G401 (cell line): ENCODE measurements at regions not wholly inside any gene's neighbourhood (a gene's known extent, or its start where the extent isn't known, plus 50 kb on each side); places are given as distances from the start of the nearest gene placed in this dataset.
"Not testable (repeated sequence)": the region's sequence is repeated elsewhere in the genome, so short reads cannot be mapped to it uniquely, and the experiment has no call there.

Source experiments
- DNase-seq: peaks from one replicate; pipeline ENCODE4 v3.0.0-alpha.2; 2015; ENCODE audit warnings: low spot score
- in situ Hi-C: cut with HindIII; loops from 2 replicates; pipeline ENCODE4 v1.10.0; 2016; ENCODE audit warnings: low sequenced_read_pairs, mixed read lengths

GRCh38 chr12:3416670-3417069 is 74.3 kb upstream of the PRMT8 start:
- in situ Hi-C loops: no loop called here

DNA sequence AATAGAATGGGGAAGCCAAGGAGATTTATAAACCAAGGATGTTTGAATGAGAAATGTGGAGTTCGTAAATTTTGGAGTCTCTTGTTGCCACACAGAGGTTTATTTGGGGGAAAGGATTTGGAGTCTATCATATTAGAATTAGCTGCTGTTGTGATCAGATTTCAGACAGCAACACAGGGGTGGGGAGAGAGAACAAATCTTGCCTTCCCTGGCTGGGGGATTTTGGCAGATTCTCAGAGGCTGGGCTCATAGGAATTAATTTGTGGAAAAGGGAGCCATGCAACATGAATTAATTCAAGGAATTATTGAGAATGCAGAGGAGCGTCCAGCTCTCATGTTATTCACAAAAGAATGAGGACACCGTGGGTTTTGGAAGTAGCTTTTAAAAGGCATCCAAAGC is 73.9 kb upstream of the PRMT8 start:
- DNase-seq: no peak

More at GRCh38 chr12:3416670-3417069, 74.3 kb upstream of the PRMT8 start:
- DNase-seq: no peak

DNA sequence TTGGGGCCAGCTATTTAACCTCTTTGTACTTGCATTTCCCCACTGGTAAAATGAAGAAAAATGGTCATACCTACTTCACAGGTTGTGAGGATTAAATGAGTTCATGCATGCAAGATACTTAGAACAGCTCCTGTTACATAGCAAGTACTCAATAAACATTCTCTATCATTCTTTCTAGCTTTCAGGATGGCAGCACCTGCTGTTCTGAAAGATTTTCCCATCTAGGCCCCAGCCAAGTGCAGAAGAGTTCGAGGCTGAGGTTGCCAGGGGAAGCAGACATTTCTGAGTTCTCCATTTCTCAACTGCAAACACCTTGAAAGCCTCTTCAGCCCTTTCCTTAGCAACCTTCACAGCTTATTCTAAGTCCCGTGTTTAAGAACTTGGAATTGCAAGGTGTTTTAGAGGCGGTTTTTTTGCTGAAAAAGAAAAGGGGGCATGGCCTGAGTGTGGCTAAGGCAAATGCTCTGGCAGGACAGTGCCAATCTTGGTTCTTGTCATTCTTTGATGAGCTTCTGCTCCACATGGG is 73.0 kb upstream of the PRMT8 start:
- in situ Hi-C loops: no loop called here
- DNase-seq: no peak

More for the DNA sequence above, 73.9 kb upstream of the PRMT8 start:
- in situ Hi-C loops: no loop called here

DNA sequence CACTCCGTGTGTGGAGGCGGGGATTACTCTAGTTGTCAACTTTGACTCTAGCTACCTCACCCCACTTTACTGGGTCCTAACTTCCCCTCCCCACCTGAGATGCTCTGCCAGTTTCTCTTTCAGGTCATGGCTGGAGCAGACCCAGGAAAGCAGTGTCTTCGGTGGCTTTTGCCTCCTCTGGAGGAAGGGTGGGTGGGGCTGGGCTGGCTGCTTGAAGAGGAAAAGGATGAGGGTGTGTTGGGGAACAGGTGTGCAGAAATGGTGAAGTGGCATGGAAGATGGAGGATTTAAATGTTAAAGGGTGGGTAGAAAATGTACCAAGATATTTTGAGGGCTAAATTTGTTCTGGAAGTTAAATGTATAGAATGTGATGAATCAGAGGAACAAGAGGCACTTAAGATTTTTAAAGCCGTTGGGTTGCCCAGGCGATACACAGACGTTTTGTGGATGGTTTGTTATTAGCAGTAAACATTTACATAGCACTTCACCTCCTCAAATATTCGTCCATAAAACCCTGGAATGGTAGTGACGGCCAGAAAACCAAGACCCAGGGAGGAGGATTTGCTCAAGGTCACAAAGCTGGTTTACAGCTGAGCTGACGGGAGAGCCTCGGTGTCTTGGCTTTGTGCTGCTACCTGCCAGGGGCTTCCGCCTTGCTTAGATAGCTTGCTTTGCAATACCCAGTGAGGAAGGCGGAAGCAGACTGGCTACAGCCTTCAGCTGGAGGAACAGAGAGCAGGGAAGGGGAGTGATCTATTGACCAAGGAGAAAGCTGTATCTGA is 72.2 kb upstream of the PRMT8 start:
- DNase-seq: no peak
- in situ Hi-C loops: no loop called here

GRCh38 chr12:3419558-3419957 is 71.4 kb upstream of the PRMT8 start:
- DNase-seq: no peak
- in situ Hi-C loops: no loop called here

GRCh38 chr12:3420693-3421092 is 70.3 kb upstream of the PRMT8 start:
- in situ Hi-C loops: no loop called here
- DNase-seq: peak; percentile 7

DNA sequence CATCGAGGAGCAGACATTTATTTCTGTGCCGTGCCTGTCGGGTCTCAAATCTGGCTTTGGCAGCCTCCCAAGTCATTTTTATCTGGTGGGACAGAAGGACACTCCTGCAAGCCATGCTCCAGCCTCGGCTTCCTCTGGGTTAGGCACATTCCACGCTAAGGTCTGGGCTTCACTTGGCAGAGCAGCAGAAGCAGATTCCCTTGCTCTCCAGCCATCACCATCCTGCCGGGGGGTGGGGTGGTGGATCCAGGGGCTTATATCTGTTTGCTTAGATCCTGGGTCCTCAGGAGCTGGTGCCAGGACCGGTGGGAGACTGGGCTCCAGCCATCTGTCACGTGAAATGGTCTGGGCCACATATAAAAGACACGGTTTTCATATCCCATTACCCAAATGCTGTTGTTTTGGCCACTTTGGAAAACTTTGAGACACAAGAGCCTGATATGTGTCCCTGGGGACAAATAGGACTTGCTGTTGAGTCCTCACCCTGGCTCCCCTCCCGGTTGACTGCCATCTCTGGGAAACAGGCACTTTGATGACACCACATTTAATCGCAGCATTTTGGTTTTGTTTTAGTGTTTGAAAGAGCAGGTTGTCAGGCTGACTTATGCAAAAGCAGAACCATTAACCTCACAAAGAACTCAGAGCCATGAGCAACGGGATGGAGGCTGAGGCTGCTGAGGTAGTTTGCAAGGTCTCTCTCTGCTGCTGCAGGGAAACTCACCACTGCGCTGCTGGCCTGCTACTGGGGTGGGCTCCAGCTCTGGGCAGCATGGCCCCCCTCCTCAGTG is 69.6 kb upstream of the PRMT8 start:
- no peak for DNase-seq
- in situ Hi-C loops: no loop called here

GRCh38 chr12:3424796-3425195 is 66.2 kb upstream of the PRMT8 start:
- in situ Hi-C loops, DNase-seq: not testable (repeated sequence)

DNA sequence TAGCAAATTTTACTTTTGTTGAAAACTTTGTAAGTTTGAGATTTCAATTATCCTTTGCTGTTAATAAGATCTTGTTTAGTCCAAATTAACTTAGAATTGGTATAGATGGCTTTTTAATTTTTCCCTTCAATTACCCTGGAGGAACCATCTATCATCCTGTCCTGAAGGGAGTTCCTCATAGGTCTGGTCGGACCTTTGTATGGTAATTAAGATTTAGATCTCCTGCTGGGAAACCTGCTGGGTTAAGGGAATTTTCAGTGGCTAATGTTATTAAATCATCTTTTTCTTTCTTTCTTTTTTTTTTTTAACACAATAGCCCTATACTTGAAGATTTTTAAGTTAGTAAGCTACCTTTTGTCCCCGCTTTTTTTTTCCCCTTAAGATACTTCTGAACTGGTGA is 63.0 kb upstream of the PRMT8 start:
- in situ Hi-C loops: no loop called here
- DNase-seq: no peak

DNA sequence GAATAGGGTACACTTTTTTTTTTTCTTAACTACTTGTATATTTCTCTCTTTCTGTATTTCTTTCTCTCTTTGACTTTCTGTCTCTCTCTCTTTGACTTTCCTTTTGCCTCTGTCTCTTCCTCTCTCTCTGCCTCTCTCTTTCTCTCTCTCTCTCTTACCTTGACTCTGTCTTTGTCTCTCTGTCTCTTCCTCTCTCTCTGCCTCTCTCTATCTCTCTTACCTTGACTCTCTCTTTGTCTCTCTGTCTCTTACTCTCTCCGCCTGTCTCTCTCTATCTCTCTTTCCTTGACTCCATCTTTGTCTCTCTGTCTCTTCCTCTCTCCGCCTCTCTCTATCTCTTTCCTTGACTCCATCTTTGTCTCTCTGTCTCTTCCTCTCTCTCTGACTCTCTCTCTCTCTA is 62.4 kb upstream of the PRMT8 start:
- in situ Hi-C loops: no loop called here
- DNase-seq: no peak

DNA sequence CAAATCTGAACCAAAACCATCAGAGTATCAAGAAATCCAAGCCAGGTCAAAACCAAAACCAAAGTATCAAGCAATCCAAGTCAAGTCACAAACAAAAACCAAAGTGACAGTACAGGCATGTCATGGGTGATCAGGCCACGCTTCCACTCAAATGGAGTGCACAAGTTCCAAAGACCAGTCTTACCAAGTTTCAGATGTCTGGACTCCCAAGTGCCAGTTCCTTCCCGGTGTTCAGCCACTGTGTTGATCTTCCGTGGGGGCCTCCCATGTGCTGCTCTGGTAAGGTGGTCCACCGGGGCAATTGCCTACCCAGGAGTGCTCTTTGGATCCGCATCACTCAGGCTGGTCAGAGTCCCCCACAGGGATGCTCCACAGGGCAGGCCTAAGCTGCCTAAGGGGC is 61.5 kb upstream of the PRMT8 start:
- DNase-seq, in situ Hi-C loops: not testable (repeated sequence)

- DNase-seq: no peak
- in situ Hi-C loops: no loop called here
These were observed 59.3 kb upstream of the PRMT8 start for GRCh38 chr12:3431686-3432085.

- in situ Hi-C loops: no loop called here
- DNase-seq: no peak
These were observed 58.7 kb upstream of the PRMT8 start for GRCh38 chr12:3432176-3432742.

GRCh38 chr12:3432868-3433267 is 58.1 kb upstream of the PRMT8 start:
- no peak for DNase-seq
- in situ Hi-C loops: no loop called here

DNA sequence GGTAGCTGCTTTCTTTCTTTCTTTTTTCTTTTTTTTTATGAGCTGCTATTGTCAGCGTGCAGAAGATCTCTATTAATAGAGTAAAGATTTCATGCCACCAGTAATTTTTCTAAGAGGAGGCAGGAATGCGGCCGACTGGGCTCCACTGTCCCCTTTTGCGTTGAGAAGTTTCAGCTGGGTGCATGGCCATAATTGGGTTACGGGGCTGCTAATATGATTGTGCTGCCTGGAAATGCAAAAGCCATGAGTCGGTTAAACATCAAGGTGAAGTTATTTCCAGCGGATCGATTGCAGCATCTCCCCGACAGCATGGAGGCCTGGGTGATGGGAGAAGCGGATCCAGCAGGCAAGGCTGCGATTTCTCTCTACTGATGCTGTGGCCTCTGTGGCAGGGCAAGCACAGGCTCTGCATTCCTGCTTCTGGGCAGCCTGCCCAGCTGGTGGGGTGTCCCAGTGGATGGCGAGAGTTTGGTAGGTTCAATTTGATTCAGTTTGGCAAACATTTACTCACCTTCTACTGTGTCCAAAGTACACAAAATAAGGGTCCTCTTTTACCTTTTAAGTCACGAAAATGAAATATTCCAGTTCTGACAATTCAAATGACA is 54.4 kb upstream of the PRMT8 start:
- in situ Hi-C loops: no loop called here
- DNase-seq: no peak

DNA sequence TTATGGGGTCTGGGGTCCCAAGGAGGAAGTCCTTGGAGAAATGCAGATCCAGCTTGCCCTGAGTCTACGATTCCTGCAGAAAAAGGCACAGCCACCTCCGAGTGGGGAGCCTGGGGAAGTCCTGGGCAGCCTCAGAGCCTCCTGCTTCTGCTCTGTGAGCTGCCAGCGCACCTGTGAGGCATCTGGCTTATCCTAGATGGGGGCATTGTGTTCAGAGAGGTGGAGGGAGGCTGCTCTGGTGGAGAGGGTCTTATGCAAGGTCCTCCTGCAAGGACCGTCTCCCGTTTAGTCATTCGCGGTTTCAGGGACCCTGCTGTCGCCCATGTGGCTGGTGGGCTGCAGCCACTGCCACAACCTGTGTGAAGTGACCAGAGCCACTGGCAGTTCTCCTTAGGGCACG is 53.0 kb upstream of the PRMT8 start:
- in situ Hi-C loops: no loop called here
- no peak for DNase-seq

GRCh38 chr12:3438401-3438800 is 52.6 kb upstream of the PRMT8 start:
- no peak for DNase-seq
- in situ Hi-C loops: no loop called here
